GM12874 (cell line): ENCODE measurements at regions not wholly inside any gene's neighbourhood (a gene's known extent, or its start where the extent isn't known, plus 50 kb on each side); places are given as distances from the start of the nearest gene placed in this dataset.

Experiments used
- CTCF ChIP-seq: IDR thresholded peaks from 2 replicates; pipeline ENCODE4 v1.5.1; 2011; ENCODE audit warnings: low read depth, mild to moderate bottlenecking, control low read depth, low read length, moderate library complexity; ENCODE audit not compliant: insufficient read depth

- no peak for TF ChIP-seq CTCF
Observed at GRCh38 chr2:104321796-104322349, 532.0 kb upstream of the POU3F3 start.

DNA sequence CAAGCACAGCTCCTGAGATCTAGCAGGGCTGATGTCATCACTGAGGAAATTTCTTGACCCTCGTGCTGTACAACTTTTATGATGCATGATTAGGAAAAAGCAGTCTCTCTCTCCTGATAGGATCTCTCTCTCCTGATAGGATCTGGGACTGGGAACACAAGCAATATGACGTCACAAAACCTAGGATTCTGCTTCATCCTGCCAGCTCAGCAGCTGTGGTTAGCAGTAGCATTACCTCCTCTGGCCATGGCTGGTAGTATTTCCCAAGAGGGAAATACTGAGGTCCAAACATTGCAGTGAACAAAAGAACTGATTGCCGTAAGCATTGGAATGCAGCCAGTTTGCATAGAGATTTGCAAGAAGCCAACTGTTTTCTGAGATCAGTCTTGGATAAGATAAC, 521.2 kb upstream of the POU3F3 start:
- no peak for TF ChIP-seq CTCF

- TF ChIP-seq CTCF = no peak
Observed at GRCh38 chr2:104337869-104338268, 516.0 kb upstream of the POU3F3 start.

GRCh38 chr2:104340162-104340561, 513.8 kb upstream of the POU3F3 start:
- TF ChIP-seq CTCF = no peak

DNA sequence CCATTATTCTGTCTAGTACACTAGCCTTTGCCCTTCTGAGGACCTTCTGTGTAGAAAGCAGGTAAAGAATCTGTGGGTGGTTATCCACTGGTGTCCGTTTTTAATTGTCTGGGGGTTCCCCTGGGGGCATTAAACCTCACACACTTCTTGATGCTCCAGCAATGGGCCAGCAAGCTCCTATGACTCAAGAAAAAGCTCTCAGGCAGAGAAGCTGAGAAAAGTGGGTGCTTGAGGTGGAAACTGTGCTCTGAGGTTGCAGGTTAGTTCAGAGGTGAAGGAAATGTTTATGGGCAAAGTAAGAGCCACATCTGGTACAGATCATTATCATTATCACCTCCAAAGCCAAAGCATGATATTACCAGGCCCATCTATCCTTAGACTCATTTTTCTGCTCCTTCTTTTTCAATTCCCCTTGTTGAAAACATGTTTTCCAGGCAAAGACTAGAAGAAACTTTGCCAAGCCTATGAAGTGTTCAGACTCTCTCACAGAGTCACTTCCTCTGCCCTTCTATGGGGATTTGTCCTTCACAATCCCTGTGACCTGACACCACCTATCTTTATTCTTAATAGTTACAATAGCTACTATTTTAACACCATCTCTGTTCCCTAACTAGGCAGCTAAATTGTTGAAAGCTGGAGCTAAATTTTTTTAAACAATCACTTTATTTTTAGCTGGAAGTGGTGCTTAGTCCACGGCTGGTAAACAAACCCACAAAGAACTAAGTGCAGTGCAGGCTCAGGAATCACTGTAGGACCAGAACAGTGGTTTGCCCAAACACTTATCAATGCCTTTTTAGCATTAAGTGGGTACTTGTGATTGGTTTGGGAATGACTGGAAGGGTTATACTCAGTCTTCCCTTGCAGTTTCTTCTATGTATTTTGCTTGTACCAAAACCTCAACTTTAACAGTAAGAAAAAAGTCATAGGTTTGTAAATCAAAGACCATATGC, 512.8 kb upstream of the POU3F3 start:
- no peak for TF ChIP-seq CTCF

- TF ChIP-seq CTCF = no peak
Observed at GRCh38 chr2:104344306-104344705, 509.6 kb upstream of the POU3F3 start.

GRCh38 chr2:104344985-104345384, 508.9 kb upstream of the POU3F3 start:
- TF ChIP-seq CTCF = no peak
